HG02884 (cell line): ENCODE measurements at regions not wholly inside any gene's neighbourhood (a gene's known extent, or its start where the extent isn't known, plus 50 kb on each side); places are given as distances from the start of the nearest gene placed in this dataset.

Experiments used
- ATAC-seq: cut with Tn5 transposase; IDR thresholded peaks from one replicate; pipeline ENCODE4 v1.9.1; 2021; ENCODE audit warnings: mild to moderate bottlenecking, moderate library complexity; ENCODE audit not compliant: unreplicated experiment

DNA sequence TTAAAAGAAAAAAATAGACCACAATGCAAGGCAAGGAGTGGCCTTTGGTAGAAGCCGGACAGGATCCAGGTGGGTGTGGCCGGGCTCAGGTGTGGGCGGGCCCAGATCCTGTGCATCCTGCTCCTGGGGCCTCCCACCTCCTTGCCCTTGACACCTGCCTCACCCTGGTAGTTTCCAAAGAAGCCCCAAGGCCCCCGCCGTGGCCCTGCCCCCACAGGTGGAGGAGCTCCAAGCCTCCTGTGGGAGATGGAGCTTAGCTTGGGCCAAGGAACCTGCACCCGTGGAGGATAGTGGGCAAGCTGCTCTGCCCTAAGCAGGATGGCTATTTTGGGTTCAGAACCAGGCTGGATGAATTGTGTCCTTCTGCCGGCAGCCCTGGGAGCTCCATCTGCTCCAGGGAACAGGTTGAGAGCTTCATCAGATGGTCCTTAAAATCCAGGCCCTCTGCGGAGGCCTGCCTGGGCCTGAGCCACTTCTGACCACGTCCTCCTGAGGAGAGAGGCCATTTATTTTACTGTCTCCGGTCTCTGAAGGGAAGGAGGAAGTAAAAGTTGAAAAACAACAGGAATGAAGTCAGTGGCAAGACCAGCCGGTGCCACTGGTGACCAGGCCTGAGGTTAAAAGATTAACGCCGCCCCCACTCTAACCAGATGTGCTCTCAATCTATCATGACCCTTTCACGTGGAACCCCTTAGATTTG lies 53.9 kb upstream of the KLF13 start:
- no peak for ATAC-seq

GRCh38 chr15:31273258-31273941 lies 53.2 kb upstream of the KLF13 start:
- ATAC-seq, result no peak

DNA sequence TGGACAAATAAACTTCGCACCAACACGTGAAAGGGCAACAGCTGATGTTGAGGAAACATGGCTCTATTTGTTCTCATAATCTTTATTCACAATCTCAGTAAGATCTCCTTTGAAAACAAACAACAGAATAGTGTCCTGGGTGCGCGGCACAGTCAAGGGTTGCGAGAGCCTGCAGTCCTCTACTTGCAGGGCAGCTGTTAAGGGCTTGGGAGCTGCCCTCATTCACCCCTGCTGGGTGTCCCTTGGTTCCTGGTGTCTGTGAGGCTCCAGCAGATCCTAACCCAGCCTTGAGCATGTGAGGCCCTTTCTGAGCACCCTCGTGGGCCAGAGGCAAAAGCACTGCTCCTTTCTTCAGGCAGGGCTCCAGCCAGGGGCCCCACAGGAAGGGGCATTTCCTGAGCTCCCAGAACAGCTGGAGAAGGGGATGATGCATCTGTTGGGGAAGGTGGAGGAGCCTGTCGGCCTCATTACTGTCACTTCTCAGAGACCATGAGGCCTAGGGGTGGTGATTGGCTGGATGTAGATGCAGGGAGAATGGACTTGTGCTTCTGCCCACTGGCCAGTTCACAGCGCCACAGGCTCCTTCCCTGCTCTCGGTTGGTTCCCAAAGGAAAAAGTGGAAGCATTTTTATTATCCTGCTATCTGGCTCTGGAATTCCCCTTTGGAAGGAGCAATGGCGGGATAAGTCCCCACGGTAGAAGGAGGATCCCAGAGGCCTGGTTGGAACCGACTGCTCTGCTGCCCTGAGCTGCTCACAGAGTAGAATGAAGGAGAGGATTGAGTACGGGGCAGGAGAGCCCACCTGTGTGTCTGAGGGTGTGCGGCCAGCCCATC lies 51.9 kb upstream of the KLF13 start:
- ATAC-seq, result no peak

DNA sequence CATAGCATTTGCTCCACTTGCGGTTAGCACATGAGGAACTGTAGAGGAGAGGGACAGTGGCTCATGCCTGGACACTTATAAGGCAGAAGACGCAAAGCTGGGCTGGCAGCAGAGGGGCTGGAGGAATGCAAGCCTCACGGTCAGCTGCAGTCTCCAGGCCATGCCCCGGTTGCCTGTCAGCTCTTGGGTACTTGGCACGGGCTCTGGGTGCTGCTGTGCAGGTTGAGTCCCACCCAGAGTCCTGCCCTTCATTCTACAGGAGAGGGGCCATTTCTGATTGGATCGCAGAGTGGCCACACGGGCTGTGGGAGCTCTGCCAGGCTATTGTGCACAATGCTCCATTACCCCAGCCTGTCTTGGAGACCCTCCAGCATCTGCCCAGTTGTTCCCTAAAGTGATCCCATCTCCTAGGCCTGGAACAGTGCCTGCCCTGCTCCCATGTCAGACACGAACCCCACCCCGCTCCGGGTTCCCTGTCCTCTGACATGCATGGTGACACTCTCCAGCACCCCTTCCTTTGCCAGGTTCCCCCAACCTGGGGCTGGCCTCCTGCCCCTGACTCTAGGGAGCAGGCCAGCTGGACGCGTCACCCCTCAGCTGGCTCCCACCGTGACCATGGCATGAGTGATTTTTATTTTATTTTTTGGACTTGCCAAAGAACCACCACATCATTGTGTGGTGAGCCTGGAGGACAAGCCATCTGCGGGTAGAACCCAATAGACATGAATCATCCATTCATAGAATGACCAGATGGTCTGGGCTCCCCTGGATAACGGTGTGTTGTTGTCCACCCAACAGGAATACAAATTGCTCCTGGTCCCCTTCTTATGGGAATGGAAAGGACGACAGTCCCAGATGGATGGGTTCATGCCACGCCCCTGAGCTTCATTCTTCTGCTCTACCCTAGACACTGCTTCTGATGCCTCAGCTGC lies 51.0 kb upstream of the KLF13 start:
- ATAC-seq, result no peak

GRCh38 chr15:31276596-31277298 lies 49.9 kb upstream of the KLF13 start:
- no peak for ATAC-seq
